GM20000 (cell line): ENCODE measurements at regions not wholly inside any gene's neighbourhood (a gene's known extent, or its start where the extent isn't known, plus 50 kb on each side); places are given as distances from the start of the nearest gene placed in this dataset.

Source experiments
- DNase-seq: peaks from one replicate; pipeline ENCODE4 v3.0.0; 2012; ENCODE audit warnings: low spot score
- CTCF ChIP-seq: IDR thresholded peaks from 2 replicates; pipeline ENCODE4 v1.5.1; 2012; ENCODE audit warnings: mild to moderate bottlenecking, control low read depth; ENCODE audit errors: extremely low read depth, missing control alignments

- no peak for DNase-seq
- TF ChIP-seq CTCF: no peak
These were observed 210.2 kb downstream of the ARPP21 start for GRCh38 chr3:35849496-35849895.

GRCh38 chr3:35849963-35850362, 210.6 kb downstream of the ARPP21 start:
- no peak for TF ChIP-seq CTCF
- no peak for DNase-seq

- TF ChIP-seq CTCF: no peak
These were observed 217.7 kb downstream of the ARPP21 start for GRCh38 chr3:35857004-35857403.

GRCh38 chr3:35862057-35862456, 222.7 kb downstream of the ARPP21 start:
- no peak for DNase-seq
- TF ChIP-seq CTCF: no peak

More at GRCh38 chr3:35857004-35857403, 217.7 kb downstream of the ARPP21 start:
- peak; percentile 3 for DNase-seq

- DNase-seq: no peak
- TF ChIP-seq CTCF: no peak
These were observed 225.5 kb downstream of the ARPP21 start for GRCh38 chr3:35864871-35865270.

- DNase-seq: no peak
These were observed 228.5 kb downstream of the ARPP21 start for GRCh38 chr3:35867791-35868190.

GRCh38 chr3:35871009-35871408, 231.7 kb downstream of the ARPP21 start:
- DNase-seq: no peak
- TF ChIP-seq CTCF: no peak

More at GRCh38 chr3:35867791-35868190, 228.5 kb downstream of the ARPP21 start:
- no peak for TF ChIP-seq CTCF
